Epithelial cell of proximal tubule (primary cell): ENCODE measurements at regions not wholly inside any gene's neighbourhood (a gene's known extent, or its start where the extent isn't known, plus 50 kb on each side); places are given as distances from the start of the nearest gene placed in this dataset.

Source experiments
- DNase-seq: peaks from one replicate; pipeline ENCODE4 v3.0.0-alpha.2; 2011; ENCODE audit warnings: low read depth
- H3K4me3 ChIP-seq: 2 replicates; pipeline ENCODE4 v1.5.1; 2011; ENCODE audit warnings: low read depth, mild to moderate bottlenecking, low read length
- TF ChIP-seq, protein P1 (sequence below): conservative IDR thresholded peaks from 2 replicates; pipeline ENCODE4 v1.5.1; 2012; ENCODE audit warnings: low read depth, mild to moderate bottlenecking, low read length

DNA sequence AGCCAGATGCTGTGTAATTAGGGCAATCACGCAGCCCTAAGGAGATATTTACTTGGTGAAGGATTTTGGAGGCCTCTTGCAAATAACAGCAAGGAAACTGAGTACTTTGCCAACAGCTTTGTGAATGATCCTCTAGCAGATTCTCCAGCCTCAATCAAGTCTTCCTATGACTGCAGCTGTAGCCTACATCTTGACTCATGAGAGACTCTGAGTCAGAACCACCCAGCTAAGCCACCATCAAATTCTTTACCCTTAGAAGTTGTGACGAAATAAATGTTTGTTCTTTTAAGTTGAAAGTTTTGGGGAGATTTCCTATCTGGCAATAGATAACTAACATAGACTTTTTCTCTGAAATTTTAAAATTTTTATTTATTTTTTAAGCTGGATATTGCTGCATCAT, 237.6 kb upstream of the CCNH start:
- H3K4me3 ChIP-seq: no peak overlapping the region
- DNase-seq: no peak
- TF ChIP-seq, protein P1, sequence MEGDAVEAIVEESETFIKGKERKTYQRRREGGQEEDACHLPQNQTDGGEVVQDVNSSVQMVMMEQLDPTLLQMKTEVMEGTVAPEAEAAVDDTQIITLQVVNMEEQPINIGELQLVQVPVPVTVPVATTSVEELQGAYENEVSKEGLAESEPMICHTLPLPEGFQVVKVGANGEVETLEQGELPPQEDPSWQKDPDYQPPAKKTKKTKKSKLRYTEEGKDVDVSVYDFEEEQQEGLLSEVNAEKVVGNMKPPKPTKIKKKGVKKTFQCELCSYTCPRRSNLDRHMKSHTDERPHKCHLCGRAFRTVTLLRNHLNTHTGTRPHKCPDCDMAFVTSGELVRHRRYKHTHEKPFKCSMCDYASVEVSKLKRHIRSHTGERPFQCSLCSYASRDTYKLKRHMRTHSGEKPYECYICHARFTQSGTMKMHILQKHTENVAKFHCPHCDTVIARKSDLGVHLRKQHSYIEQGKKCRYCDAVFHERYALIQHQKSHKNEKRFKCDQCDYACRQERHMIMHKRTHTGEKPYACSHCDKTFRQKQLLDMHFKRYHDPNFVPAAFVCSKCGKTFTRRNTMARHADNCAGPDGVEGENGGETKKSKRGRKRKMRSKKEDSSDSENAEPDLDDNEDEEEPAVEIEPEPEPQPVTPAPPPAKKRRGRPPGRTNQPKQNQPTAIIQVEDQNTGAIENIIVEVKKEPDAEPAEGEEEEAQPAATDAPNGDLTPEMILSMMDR: no peak

DNA sequence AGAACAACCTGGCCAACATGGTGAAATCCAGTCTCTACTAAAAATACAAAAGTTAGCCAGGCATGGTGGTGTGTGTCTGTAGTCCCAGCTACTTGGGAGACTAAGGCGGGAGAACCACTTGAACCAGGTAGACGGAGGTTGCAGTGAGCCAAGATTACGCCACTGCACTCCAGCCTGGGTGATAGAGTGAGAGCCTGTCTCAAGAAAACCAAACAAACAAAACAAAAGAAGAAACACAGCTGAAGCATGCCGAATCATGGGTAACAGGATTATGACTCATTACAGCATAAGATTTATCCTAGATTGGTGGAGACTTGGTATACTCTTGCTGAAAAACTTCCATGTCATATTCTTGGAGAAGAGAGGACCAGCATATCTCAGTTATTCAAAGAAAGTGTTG, 236.7 kb upstream of the CCNH start:
- H3K4me3 ChIP-seq: no peak overlapping the region
- TF ChIP-seq, protein P1: no peak
- DNase-seq: no peak

DNA sequence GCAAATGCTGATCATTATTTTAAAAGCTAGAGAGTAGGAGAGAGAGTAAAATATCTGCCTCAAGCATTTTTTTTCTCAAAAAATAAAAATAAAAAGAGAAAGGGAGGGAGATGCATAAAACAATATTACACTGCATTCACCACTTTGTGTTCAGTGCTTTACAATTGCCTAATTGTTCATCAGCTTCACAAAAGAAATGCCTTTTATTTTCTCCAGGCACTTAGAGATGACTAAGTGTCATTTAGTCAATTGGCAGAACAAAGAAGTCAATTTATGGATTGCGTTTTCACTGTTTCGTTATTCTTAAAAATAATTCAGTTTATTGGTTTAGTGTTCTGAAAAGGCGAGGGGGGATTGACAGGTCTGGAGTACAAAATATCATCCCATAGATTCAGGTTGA, 232.5 kb upstream of the CCNH start:
- TF ChIP-seq, protein P1: no peak
- H3K4me3 ChIP-seq: no peak overlapping the region
- DNase-seq: no peak

DNA sequence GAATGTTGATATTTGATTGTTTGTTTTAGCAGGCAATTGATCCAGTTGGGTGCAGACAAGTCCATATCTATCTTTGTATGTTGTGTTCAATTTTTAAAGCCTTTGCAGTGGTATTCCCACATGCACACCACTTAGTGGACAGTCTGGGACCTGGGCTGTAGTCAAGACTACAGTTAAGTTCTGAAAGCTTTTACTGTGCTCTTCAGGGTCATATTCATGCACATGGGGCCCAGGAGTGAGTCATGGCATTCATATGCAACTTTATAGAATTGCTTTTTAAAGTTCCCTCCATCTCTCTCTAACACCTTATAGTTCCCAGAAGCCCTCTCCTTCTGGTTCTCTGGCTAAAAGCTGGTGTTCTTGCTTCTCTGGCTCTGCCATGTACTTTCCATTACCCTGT, 228.2 kb upstream of the CCNH start:
- TF ChIP-seq, protein P1: no peak
- DNase-seq: no peak
- no peak overlapping the region for H3K4me3 ChIP-seq

DNA sequence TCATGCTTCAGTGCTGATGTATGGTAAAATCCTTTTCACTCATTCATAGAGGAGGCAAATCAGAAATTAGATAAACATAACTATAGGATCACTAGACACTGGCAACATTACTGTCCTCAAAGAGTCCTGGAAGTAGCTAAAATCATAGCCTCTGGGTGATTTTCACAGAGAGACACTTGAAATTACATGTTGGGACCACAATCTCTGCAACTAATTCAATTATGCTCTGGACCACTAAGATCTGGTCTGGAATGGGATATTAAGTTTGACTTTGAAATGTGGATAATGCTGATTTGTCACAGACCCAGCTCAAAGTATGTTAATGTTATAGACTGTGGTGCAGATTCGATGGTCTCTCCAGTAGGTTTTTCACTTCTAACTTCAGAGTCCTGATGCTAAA, 214.6 kb upstream of the CCNH start:
- TF ChIP-seq, protein P1: no peak
- no peak overlapping the region for H3K4me3 ChIP-seq
- no peak for DNase-seq

DNA sequence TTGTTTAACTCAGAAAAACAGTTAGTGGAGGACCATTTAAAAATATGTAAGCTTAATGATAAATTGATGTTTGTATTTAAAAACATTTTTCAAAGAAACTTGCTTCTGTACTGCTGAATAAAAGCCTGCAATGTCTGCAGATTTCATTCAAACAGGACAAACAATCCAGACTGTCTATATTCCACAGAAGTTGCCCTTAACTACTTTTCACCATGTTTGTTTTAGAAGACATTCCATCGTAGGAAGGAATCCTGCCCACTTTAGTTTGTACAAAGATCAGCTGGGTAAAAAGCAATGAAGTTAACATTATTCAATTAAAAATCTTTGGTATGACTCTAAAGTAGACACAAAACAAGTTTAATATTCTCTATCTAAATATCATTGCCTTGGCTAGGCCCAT, 195.7 kb upstream of the CCNH start:
- TF ChIP-seq, protein P1: no peak
- H3K4me3 ChIP-seq: no peak overlapping the region
- no peak for DNase-seq

DNA sequence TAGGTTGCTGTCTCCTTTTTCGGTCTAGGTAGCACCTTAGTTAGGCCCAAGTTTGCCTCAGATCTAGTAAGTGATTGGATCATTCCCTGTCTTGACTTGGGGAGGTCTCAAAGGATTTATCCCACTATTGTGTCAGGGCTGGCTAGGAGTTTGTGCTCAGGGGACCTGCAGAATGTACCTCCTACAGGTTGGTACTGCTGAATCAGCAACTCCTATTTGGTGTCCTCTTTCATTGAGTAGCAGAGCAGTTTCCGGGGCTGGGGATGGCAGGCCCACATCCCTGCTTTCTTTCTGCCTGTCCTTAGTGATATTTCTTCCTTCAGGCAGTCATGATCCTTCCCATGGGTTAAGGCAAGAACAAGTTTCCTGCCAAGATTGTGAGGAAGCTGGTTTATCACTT, 192.9 kb upstream of the CCNH start:
- TF ChIP-seq, protein P1: no peak
- H3K4me3 ChIP-seq: no peak overlapping the region
- DNase-seq: no peak
